Colonic mucosa (tissue), 4 donors: ENCODE measurements at regions not wholly inside any gene's neighbourhood (a gene's known extent, or its start where the extent isn't known, plus 50 kb on each side); places are given as distances from the start of the nearest gene placed in this dataset.

Experiments
- DNase-seq: peaks from one replicate; pipeline ENCODE4 v3.0.0-alpha.2; 2020
- H3K27ac ChIP-seq: fragments of 200-600 bp; one replicate; pipeline ENCODE4 v1.8.0; 2021
- H3K27me3 ChIP-seq: fragments of 200-600 bp; one replicate; pipeline ENCODE4 v1.8.0; 2021
- H3K36me3 ChIP-seq: fragments of 200-600 bp; one replicate; pipeline ENCODE4 v1.8.0; 2021
- H3K4me1 ChIP-seq: fragments of 200-600 bp; one replicate; pipeline ENCODE4 v1.8.0; 2021; ENCODE audit warnings: mild to moderate bottlenecking
- H3K4me3 ChIP-seq: fragments of 200-600 bp; one replicate; pipeline ENCODE4 v1.8.0; 2021
- H3K9ac ChIP-seq, 2 donors: one replicate each; pipeline ENCODE4 v1.7.0; 2013; ENCODE audit warnings: control low read depth in 2 of 2, low read depth in 2 of 2, low read length in 2 of 2
- H3K9me3 ChIP-seq: fragments of 200-600 bp; one replicate; pipeline ENCODE4 v1.8.0; 2021
- CTCF ChIP-seq: fragments of 200-600 bp; IDR thresholded peaks from one replicate; pipeline ENCODE4 v1.8.0; 2022; ENCODE audit warnings: antibody characterized with exemption, mild to moderate bottlenecking
- intact Hi-C: fragments of 100-400 bp; cut with DNase I; formaldehyde crosslinking; loops from one replicate; pipeline ENCODE4 v1.14.1; 2022
- donor health status: healthy.
- donor health status: DM: no; HTN: no; CAD: no.
- donor health status: DM: no; HTN: no; CAD: no.

DNA sequence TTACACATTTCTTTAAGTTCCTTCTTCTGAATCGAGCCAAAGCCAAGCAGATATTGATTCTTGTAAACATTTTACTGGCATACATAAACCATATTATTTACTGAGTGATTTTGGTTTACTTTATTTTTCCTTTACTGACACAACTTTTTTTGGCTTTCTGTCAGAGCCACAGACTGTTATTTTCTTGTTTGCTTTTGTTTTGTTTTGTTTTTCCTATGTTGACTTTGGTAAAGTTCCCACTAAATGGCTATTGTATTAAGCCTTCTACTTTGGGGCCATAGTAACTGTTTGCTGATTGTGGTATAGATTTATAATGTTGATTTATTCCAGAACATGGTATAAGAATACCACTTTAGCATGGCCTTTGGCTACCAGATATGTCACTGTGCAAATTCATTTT is 419.4 kb downstream of the DCDC2C start:
- no peak for DNase-seq
- intact Hi-C loops, result no loop called here
- H3K9me3 ChIP-seq, result peaks cover 3% of the 10 kb centered on the region
- H3K27ac ChIP-seq, result no peak overlapping the region
- no peaks in the 10 kb centered on the region for H3K36me3 ChIP-seq
- no peak for TF ChIP-seq CTCF
- H3K9ac ChIP-seq, result no peak overlapping the region
- H3K27me3 ChIP-seq, result no peaks in the 10 kb centered on the region
- H3K4me1 ChIP-seq, result no peaks in the 10 kb centered on the region
- H3K4me3 ChIP-seq, result no peak overlapping the region

- no peak overlapping the region for H3K4me3 ChIP-seq
- no peak for DNase-seq
- H3K27me3 ChIP-seq, result no peaks in the 10 kb centered on the region
- H3K4me1 ChIP-seq, result no peaks in the 10 kb centered on the region
- H3K9me3 ChIP-seq, result no peaks in the 10 kb centered on the region
- H3K9ac ChIP-seq, result no peak overlapping the region
- intact Hi-C loops, result no loop called here
- no peaks in the 10 kb centered on the region for H3K36me3 ChIP-seq
- TF ChIP-seq CTCF, result no peak
- no peak overlapping the region for H3K27ac ChIP-seq
These were observed 427.3 kb downstream of the DCDC2C start for GRCh38 chr2:4130651-4131050.

DNA sequence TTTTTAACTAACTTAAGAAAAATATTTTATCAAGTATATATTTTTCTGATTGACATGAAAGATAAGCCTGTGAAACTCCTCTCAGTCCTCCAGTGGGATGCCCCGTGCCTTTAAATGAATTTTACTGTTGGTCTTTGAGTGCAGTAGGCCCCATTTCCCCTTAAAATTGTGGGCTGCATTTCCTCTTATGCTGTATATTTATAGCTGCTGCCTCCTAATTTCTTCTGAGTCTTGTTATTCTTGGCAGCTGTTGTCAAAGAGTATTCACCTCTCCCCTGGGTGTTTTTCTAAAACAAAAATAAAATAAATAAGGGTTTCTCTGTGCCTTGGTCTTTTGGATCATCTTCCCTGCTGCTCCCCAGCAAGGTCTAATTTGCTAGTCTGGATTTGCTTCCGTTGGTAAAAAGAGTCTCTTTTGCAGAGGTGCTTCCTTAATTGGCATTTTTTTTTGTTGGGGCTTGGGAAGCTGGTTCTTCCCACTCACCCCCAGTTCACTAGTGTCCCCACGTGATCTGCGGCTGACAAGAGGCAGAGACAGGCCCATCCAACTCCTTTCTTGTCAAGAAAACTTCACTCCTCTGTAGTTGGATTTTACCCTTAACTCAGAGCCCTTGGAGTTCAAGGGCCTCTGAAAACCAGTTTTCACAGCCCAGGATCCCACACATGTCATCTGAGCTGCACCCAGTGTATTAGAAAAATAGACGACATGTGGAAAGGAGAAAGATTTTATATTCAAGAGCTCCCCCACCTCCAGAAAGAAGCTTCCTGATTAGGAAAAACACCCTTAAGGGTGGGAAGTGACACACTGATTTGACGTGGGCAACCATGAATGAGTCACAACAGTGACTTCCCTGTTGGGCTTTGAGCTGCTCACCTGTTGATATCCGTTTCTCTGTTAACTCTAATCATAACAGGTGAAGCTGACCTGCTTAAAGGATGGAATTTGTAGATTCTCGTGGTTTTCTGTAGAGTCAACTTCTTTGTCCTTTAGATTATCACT is 431.5 kb downstream of the DCDC2C start:
- Histone ChIP-seq H3K9me3 (no peaks in the 10 kb centered on the region), H3K4me1 (no peaks in the 10 kb centered on the region), H3K27me3 (no peaks in the 10 kb centered on the region), H3K27ac (no peak overlapping the region), H3K9ac (no peak overlapping the region), H3K36me3 (no peaks in the 10 kb centered on the region), H3K4me3 (no peak overlapping the region)
- intact Hi-C loops, result no loop called here
- no peak for TF ChIP-seq CTCF
- DNase-seq, result no peak

- H3K9ac ChIP-seq, result no peak overlapping the region
- TF ChIP-seq CTCF, result no peak
- no peak overlapping the region for H3K4me3 ChIP-seq
- no peaks in the 10 kb centered on the region for H3K27me3 ChIP-seq
- no peaks in the 10 kb centered on the region for H3K36me3 ChIP-seq
- no peak for DNase-seq
- no peaks in the 10 kb centered on the region for H3K9me3 ChIP-seq
- H3K27ac ChIP-seq, result no peak overlapping the region
- no peaks in the 10 kb centered on the region for H3K4me1 ChIP-seq
- intact Hi-C loops, result no loop called here
These were observed 432.4 kb downstream of the DCDC2C start for GRCh38 chr2:4135765-4136164.

GRCh38 chr2:4139316-4139715 is 435.9 kb downstream of the DCDC2C start:
- intact Hi-C loops, result no loop called here
- H3K27ac ChIP-seq, result no peak overlapping the region
- TF ChIP-seq CTCF, result no peak
- H3K36me3 ChIP-seq, result no peaks in the 10 kb centered on the region
- H3K4me1 ChIP-seq, result no peaks in the 10 kb centered on the region
- H3K4me3 ChIP-seq, result no peak overlapping the region
- no peak for DNase-seq
- no peaks in the 10 kb centered on the region for H3K9me3 ChIP-seq
- H3K9ac ChIP-seq, result no peak overlapping the region
- no peaks in the 10 kb centered on the region for H3K27me3 ChIP-seq
